Hepatocyte (in vitro differentiated cells): ENCODE measurements at regions not wholly inside any gene's neighbourhood (a gene's known extent, or its start where the extent isn't known, plus 50 kb on each side); places are given as distances from the start of the nearest gene placed in this dataset.

Source experiments
- DNase-seq: peaks from one replicate; pipeline ENCODE4 v3.0.0-alpha.2; 2016; ENCODE audit warnings: low spot score
- H2AFZ ChIP-seq: fragments of 200-600 bp; sonication (generic); 2 replicates; pipeline ENCODE4 v1.6.0; 2016; ENCODE audit warnings: antibody characterized with exemption, mild to moderate bottlenecking
- H3K27ac ChIP-seq: fragments of 200-600 bp; sonication (generic); 2 replicates; pipeline ENCODE4 v1.5.1; 2016; ENCODE audit warnings: mild to moderate bottlenecking
- H3K27me3 ChIP-seq: fragments of 200-600 bp; sonication (generic); 2 replicates; pipeline ENCODE4 v1.6.1; 2016
- H3K36me3 ChIP-seq: fragments of 200-600 bp; sonication (generic); replicated peaks from 2 replicates; pipeline ENCODE4 v1.5.1; 2016; ENCODE audit warnings: low read depth; ENCODE audit not compliant: insufficient read depth
- H3K4me1 ChIP-seq: fragments of 200-600 bp; sonication (generic); 2 replicates; pipeline ENCODE4 v1.5.1; 2016; ENCODE audit warnings: mild to moderate bottlenecking, moderate library complexity; ENCODE audit not compliant: insufficient read depth
- H3K4me2 ChIP-seq: fragments of 200-600 bp; sonication (generic); 2 replicates; pipeline ENCODE4 v1.6.0; 2016
- H3K4me3 ChIP-seq: fragments of 200-600 bp; sonication (generic); 2 replicates; pipeline ENCODE4 v1.5.1; 2016; ENCODE audit warnings: mild to moderate bottlenecking
- H3K79me2 ChIP-seq: fragments of 200-600 bp; sonication (generic); 2 replicates; pipeline ENCODE4 v1.6.0; 2017; ENCODE audit warnings: mild to moderate bottlenecking
- H3K9me2 ChIP-seq: fragments of 200-600 bp; sonication (generic); replicated peaks from 2 replicates; pipeline ENCODE4 v1.6.0; 2017; ENCODE audit warnings: mild to moderate bottlenecking; ENCODE audit not compliant: insufficient read depth
- H3K9me3 ChIP-seq: fragments of 200-600 bp; sonication (generic); 2 replicates; pipeline ENCODE4 v1.5.1; 2016; ENCODE audit warnings: low read depth, mild to moderate bottlenecking
- H4K20me1 ChIP-seq: fragments of 200-600 bp; sonication (generic); 2 replicates; pipeline ENCODE4 v1.6.0; 2016; ENCODE audit warnings: mild to moderate bottlenecking; ENCODE audit not compliant: insufficient read depth, poor library complexity, severe bottlenecking
- CTCF ChIP-seq: fragments of 200-600 bp; sonication (generic); IDR thresholded peaks from 2 replicates; pipeline ENCODE4 v1.5.1; 2016; ENCODE audit warnings: antibody characterized with exemption, mild to moderate bottlenecking; ENCODE audit not compliant: poor library complexity
- EZH2 ChIP-seq: fragments of 200-600 bp; sonication (generic); IDR thresholded peaks from 2 replicates; pipeline ENCODE4 v1.6.1; 2016; ENCODE audit warnings: antibody characterized with exemption, mild to moderate bottlenecking, borderline replicate concordance
- EZH2phosphoT487 ChIP-seq: fragments of 200-600 bp; sonication (generic); IDR thresholded peaks from one replicate; pipeline ENCODE4 v1.6.1; 2018; ENCODE audit warnings: antibody characterized with exemption, mild to moderate bottlenecking, low read depth, moderate library complexity; ENCODE audit not compliant: unreplicated experiment, severe bottlenecking
- WGBS: methylation state at CpG from one replicate; pipeline ENCODE4 v1.1.6; 2016; ENCODE audit warnings: low lambda C conversion rate; ENCODE audit errors: missing lambda C conversion rate; 5-methylcytosine and 5-hydroxymethylcytosine counted together

- H3K9me2 ChIP-seq: no peaks in the 10 kb centered on the region
- H3K4me2 ChIP-seq: no peak overlapping the region
- TF ChIP-seq CTCF (no peak), EZH2phosphoT487 (no peak), EZH2 (no peak)
- H3K27ac ChIP-seq: no peak overlapping the region
- no peak for DNase-seq
- WGBS: 85% methylated on average over 40 of the region's 42 CpGs
- no peaks in the 10 kb centered on the region for H3K79me2 ChIP-seq
- H3K4me3 ChIP-seq: no peak overlapping the region
- no peak overlapping the region for H2AFZ ChIP-seq
- H3K27me3 ChIP-seq: no peaks in the 10 kb centered on the region
- no peaks in the 10 kb centered on the region for H4K20me1 ChIP-seq
- H3K9me3 ChIP-seq: no peaks in the 10 kb centered on the region
- H3K36me3 ChIP-seq: no peaks in the 10 kb centered on the region
- H3K4me1 ChIP-seq: no peaks in the 10 kb centered on the region
These were observed 58.3 kb upstream of the BHLHE23 start for GRCh38 chr20:63064745-63065711.

GRCh38 chr20:63064310-63064709 lies 57.5 kb upstream of the BHLHE23 start:
- Histone ChIP-seq H3K9me3 (no peaks in the 10 kb centered on the region), H3K36me3 (no peaks in the 10 kb centered on the region), H3K4me1 (no peaks in the 10 kb centered on the region), H3K27ac (no peak overlapping the region), H3K27me3 (peaks cover 1% of the 10 kb centered on the region), H3K4me3 (no peak overlapping the region), H3K4me2 (no peak overlapping the region), H3K79me2 (no peaks in the 10 kb centered on the region), H3K9me2 (no peaks in the 10 kb centered on the region), H2AFZ (no peak overlapping the region), H4K20me1 (no peaks in the 10 kb centered on the region)
- 82% methylated on average over 17 of the region's 18 CpGs for WGBS
- TF ChIP-seq EZH2phosphoT487 (no peak), EZH2 (no peak), CTCF (no peak)
- no peak for DNase-seq

GRCh38 chr20:63062188-63063140 lies 55.7 kb upstream of the BHLHE23 start:
- H3K4me1 ChIP-seq: no peaks in the 10 kb centered on the region
- no peak overlapping the region for H3K4me3 ChIP-seq
- no peaks in the 10 kb centered on the region for H3K9me3 ChIP-seq
- peaks cover 5% of the 10 kb centered on the region for H3K27me3 ChIP-seq
- no peak overlapping the region for H2AFZ ChIP-seq
- H3K79me2 ChIP-seq: no peaks in the 10 kb centered on the region
- TF ChIP-seq CTCF: no peak
- TF ChIP-seq EZH2phosphoT487: no peak
- no peak for TF ChIP-seq EZH2
- H3K9me2 ChIP-seq: no peaks in the 10 kb centered on the region
- H3K4me2 ChIP-seq: no peak overlapping the region
- WGBS: 88% methylated on average over 23 of the region's 23 CpGs
- no peaks in the 10 kb centered on the region for H4K20me1 ChIP-seq
- DNase-seq: no peak
- no peaks in the 10 kb centered on the region for H3K36me3 ChIP-seq
- no peak overlapping the region for H3K27ac ChIP-seq
